Stimulated activated CD4-positive, alpha-beta T cell treated with anti-CD3 and anti-CD28 coated beads, Interleukin-4, amount 100 ng/mL, for 48 hours (primary cell): ENCODE measurements at regions not wholly inside any gene's neighbourhood (a gene's known extent, or its start where the extent isn't known, plus 50 kb on each side); places are given as distances from the start of the nearest gene placed in this dataset.

Experiments used
- DNase-seq, 2 donors: peaks; one replicate each; pipeline ENCODE4 v3.0.0-alpha.2; 2020; ENCODE audit warnings: low read depth in 2 of 2

GRCh38 chr4:126775485-126776106 lies 857.2 kb upstream of the INTU start:
- DNase-seq: no peak

GRCh38 chr4:126776361-126776760 lies 856.4 kb upstream of the INTU start:
- DNase-seq: no peak

- DNase-seq: no peak
These were observed 855.1 kb upstream of the INTU start for GRCh38 chr4:126777649-126778048.

DNA sequence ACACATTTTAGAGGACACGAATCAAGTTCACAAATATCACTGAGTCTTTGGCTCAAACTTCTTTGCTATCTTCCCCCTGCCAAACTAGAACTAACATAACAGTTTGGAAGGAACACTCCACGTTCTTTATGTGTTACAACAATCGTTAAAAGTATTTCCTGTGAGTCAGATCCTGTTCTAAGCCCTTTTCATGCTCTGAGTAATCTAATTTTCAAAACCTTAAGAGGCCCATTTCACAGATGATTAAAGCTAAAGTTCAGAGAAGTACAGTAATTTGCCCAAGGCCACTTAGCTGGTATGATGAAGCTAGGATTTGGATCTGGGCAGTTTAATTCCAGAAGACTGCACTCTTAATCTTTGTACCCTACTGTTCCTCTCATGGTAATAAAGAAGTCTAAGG lies 854.4 kb upstream of the INTU start:
- no peak for DNase-seq

DNA sequence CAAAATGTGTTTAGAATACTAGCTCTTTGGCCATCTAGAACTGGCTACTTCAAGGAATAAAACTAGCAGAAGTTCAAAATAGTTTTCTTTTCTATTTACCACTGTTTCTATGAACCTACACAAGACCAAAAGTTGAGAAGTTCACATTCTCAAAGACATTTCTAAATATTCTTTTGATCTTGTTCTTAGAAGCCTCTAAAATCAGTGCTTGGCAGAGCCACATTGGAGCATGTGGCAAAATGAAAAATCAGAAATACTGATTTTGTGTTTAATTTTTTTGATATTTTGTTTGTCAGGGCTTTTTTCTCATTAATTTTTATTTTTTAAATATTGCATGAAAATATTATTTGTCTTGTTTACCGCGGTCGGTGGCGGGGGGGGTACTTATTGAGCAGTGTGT lies 853.8 kb upstream of the INTU start:
- DNase-seq: no peak

GRCh38 chr4:126779436-126780166 lies 853.2 kb upstream of the INTU start:
- no peak for DNase-seq

DNA sequence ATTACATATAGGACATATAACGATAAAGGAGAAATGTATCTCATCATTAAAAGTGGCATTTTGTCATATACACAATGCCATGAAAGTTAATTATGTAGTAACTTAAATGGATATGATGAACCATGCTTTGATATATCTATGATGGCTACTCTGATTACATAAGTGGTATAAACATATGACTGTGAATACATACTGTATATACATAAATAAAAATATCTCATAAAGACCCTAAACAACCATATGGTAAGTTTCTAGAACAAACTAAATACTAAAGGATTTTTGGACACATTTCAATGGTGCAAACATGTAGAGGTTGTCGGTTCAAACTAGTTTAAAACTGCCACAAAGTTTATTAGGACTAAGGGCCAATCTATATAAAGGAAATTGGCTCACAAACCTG lies 849.6 kb upstream of the INTU start:
- no peak for DNase-seq

DNA sequence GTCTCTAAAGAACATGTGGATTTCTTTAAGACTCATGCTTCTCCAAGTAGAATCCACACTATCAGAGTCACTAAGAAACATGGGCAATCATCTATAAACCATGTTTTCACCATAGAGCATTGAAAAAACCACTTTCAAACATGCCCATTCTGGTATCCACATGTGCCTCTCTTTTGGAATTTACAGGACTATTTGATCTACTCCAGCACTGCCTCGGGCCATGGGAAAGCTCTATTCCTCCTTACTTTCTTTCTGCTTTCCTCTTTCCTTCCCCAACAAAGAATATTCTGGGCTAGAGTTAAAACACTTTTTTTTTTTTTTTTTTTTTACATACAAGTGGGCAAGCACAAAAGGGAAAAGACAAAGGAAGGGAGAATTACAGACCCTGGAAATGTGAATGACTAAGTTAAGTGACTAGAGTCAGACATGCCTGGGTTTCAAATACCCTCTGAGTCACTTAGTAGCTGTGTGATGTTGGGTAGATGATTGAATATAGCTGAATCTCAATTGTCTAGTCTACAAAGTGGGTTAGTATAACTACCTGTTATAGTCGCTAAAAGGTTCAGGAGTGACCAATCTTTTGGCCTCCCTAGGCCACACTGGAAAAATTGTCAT lies 847.7 kb upstream of the INTU start:
- DNase-seq: no peak

GRCh38 chr4:126790633-126791032 lies 842.1 kb upstream of the INTU start:
- no peak for DNase-seq

- DNase-seq: no peak
These were observed 838.4 kb upstream of the INTU start for GRCh38 chr4:126794363-126794762.

DNA sequence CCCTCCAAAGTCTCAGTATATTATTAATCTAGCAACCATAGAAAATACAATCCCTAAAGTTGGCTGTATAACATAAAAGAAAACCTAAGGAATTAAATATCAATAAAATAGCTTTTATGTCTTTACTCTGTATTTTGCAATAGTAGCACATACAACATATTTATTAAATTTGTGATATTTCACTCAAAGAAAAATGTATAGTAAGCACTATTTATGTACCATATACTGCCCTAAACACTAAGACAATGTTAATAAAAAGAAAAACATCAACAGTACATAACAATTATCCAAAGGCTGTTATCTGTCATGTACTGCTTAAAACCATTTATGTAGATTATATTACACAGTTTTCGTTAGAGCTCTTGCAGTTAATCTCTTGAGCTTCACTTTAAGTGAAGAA lies 834.5 kb upstream of the INTU start:
- DNase-seq: no peak

DNA sequence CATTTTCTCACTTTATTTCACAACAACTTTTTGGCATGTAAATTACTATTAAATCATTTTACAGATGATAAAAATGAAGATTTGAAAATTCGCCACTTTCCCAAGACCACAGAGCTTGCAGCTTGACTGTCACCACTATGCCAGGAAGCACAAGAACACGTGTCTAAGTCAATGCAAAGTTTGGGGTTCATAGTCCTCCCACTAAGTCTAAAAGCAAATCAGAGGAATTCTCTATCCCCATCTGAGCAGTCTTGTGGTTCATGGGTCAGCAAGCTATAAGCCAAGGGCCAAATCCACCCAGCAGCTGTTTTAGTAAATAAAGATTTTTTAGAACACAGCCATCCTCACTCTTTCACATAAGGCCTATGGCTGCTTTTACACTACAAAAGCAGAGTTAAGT lies 833.3 kb upstream of the INTU start:
- DNase-seq: no peak

DNA sequence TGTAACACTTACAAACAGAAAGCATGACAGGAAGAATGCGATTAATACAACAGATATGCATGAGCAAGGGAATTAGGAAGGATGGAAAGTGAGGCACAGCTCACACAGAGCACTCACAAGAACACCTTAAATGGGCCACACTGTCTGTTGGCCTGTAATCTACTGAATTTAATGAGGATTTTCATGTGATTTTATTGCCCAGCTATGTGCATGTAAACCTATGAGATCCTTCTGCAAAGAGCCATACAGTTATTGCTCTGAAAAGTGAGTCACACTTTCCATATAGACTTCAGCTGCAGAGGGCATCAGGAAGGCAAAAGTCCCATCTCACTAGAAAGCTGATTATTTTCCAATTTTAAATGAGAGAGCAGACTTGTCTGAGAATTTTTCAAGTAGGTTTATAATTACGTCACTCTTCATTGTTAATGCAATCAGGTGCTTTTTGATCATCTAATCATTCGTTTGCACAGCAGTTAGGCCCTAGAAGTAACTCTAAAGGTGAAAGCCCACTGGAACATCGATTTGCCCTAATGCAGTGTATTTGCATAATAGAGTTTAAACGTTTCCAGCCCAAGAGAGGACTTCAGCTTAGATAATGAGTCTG lies 832.7 kb upstream of the INTU start:
- no peak for DNase-seq

DNA sequence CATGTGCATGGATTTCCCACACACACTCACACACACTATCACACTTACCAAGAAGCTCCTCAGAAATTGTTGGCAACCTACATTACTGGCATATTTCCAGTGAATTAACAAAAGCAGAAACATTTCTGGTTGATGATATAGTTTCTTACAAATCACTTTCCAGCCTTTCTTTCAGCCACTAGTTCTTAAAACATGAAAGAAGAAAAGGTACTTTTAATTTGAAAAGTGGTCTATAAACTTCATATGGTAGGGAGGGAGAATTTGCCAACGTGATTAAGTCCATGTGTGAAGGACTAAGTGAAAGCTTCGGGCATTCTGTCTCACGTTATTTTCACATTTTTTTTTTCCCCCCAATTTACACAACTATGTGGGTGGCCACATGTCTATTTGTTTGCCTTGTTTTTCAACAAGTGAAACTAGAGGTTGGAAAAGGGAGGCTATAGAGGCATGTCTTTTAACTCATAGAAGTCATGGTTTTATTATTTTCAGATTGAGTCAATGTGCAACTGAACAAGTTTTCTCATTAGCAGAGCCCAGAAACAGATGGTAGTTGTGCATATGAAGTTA lies 832.1 kb upstream of the INTU start:
- DNase-seq: no peak

DNA sequence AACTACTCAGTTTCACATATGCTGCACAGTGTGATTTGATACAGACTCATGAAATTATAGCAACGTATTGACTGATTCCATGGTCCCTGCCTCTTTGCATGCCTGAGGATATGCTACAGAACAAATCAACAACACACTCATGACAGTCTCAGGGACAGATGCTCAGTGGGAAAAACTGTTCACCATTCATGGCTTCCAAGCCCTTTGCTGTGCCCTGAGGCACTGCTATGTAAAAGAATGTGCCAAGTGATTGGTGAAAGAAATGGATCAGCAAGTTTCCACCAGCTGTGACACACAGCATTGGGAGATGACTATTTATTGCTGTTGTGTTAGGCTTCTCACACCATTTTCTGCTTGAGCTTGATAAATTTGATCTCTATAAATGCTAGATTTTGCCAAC lies 825.6 kb upstream of the INTU start:
- DNase-seq: no peak

DNA sequence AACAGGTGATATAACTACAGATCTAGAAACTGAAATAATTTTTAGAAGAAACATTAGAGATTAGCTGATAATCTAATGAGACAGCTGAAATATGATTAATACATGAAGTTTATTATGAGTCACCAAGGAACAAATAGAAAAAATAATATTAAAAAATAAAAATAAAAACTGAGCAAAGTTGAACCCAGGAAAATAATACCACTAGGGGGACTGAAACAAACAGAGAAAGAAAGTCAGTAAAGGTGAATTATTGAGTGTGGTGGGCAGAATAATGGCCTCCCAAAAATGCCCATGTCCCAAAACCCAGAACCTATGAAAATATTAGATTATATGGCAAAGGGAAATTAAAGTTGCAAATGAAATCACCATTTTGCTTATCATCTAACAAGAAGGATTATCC lies 820.7 kb upstream of the INTU start:
- no peak for DNase-seq

GRCh38 chr4:126820631-126821030 lies 812.1 kb upstream of the INTU start:
- no peak for DNase-seq

DNA sequence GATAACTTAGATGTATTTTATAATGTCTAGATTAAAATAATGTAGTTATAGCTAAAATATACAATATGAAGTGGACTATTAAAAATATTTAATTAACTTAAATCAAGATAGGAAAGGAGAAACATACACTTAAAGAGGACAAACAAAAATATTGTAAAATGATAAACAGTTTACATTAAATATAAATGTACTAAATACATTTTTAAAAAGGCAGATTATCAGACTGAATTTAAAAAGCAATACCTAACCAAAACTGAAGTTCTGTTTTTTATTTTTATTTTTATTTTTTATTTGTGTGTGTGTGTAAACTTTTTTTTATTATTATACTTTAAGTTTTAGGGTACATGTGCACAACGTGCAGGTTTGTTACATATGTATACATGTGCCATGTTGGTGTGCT lies 811.6 kb upstream of the INTU start:
- DNase-seq: no peak

GRCh38 chr4:126825083-126825482 lies 807.7 kb upstream of the INTU start:
- no peak for DNase-seq

- no peak for DNase-seq
These were observed 805.1 kb upstream of the INTU start for GRCh38 chr4:126827669-126828068.

GRCh38 chr4:126834854-126835253 lies 797.9 kb upstream of the INTU start:
- DNase-seq: no peak

DNA sequence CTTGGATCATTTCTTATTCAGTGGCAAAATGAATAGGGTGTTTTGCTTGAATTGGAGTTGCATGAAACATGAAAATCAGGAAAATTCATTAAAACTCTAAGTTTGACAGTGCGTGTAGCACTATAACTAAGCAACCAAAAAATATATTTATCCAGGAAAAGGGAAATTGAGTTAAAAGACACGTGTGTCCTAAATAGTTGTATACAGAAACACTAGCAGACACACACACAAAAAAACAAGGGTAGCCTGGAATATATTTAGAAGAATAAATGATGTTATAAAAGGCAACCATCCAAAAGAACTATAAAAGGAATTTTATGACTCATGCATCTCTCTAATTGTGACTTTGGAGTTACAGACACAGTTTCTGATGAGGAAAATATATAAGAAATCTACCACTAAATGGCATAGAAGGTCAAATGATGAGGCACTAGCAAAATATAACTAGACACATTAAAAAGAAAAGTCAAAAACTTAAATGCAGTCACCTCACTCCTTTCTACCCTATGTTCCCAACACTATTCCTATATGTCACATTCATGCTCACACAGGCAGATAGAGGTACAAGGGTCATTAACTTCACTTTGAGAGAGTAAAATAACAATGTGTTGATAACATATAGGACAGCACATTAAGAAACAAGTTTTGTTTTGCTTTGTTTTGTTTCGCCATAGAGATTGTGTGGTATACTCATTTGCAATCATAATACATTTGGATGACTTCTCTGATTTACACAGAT lies 793.6 kb upstream of the INTU start:
- no peak for DNase-seq
